GM18505 (cell line): ENCODE measurements at regions not wholly inside any gene's neighbourhood (a gene's known extent, or its start where the extent isn't known, plus 50 kb on each side); places are given as distances from the start of the nearest gene placed in this dataset.

Source experiments
- ATAC-seq: cut with Tn5 transposase; IDR thresholded peaks from one replicate; pipeline ENCODE4 v1.9.1; 2021; ENCODE audit not compliant: unreplicated experiment
- POLR2A ChIP-seq: IDR thresholded peaks from 4 replicates; pipeline ENCODE4 v1.6.1; 2011; ENCODE audit warnings: borderline replicate concordance; ENCODE audit not compliant: insufficient read depth, insufficient read length; ENCODE audit errors: extremely low read depth

GRCh38 chr4:31947101-31947500 is 1226.9 kb downstream of the PCDH7 start:
- TF ChIP-seq POLR2A = no peak
- no peak for ATAC-seq

- no peak for TF ChIP-seq POLR2A
Observed at GRCh38 chr4:31949045-31949444, 1228.9 kb downstream of the PCDH7 start.

DNA sequence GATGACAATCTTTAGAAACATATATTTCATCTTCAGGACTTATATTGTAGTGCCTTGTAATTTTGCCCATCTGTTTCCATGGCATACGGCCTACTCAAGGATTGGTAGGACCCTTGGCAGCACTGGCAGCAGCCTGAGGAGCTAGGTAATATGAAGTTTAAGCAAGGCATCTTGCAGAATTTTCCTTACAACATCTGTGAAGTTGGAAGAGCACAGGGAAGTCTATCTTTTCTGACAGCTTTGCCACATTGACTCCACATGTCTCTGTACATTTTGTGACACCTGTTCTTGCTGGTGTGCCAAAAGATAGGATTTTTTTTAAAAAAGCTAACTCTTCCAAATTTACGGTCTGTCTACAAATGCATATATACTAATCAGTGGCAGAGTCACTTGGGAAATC is 1235.2 kb downstream of the PCDH7 start:
- no peak for ATAC-seq
- TF ChIP-seq POLR2A = no peak

More at GRCh38 chr4:31949045-31949444, 1228.9 kb downstream of the PCDH7 start:
- ATAC-seq = no peak

GRCh38 chr4:31959972-31960371 is 1239.8 kb downstream of the PCDH7 start:
- TF ChIP-seq POLR2A = no peak
- ATAC-seq = no peak

- TF ChIP-seq POLR2A = no peak
- no peak for ATAC-seq
Observed at GRCh38 chr4:31964685-31965084, 1244.5 kb downstream of the PCDH7 start.

GRCh38 chr4:31968842-31969241 is 1248.7 kb downstream of the PCDH7 start:
- no peak for ATAC-seq
- TF ChIP-seq POLR2A = no peak

DNA sequence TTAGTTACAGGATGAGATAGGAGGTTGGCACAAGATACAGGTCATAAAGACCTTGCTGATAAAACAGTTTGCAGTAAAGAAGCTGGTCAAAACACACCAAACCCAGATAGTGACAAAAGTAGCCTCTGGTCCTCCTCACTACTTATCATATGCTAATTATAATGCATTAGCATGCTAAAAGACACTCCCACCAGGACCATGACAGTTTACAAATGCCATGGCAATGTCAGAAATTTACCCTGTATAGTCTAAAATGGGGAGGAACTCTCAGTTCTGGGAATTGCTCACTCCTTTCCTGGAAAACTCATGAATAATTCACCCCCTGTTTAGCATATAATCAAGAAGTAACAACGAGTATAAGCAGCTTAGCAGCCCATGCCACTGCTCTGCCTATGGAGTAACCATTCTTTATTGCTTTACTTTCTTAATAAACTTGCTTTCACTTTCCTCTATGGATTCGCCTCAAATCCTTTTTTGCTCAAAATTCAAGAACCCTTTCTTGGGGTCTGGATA is 1254.4 kb downstream of the PCDH7 start:
- no peak for ATAC-seq
- TF ChIP-seq POLR2A = no peak

GRCh38 chr4:31979988-31980387 is 1259.8 kb downstream of the PCDH7 start:
- no peak for TF ChIP-seq POLR2A
- no peak for ATAC-seq

DNA sequence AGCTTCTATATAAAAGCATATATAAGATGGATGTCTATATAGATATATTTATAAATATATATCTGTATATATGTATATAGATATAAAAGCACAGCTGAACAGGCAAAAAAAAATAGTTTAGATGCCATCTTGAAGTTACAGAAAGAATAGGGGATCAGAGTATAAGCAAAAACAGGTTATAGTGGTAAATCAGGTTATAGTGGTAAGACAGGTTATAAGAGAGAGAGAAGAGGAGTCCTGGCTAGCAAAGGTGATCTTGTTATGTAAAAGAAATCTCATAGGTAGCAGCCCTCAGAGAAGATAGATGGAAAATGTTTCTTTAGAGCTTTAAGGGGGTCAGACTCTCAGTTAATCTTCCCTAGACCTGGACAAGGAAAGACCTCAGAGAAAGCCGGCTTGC is 1263.1 kb downstream of the PCDH7 start:
- no peak for ATAC-seq
- no peak for TF ChIP-seq POLR2A

GRCh38 chr4:31983677-31984076 is 1263.5 kb downstream of the PCDH7 start:
- ATAC-seq = no peak
- no peak for TF ChIP-seq POLR2A

DNA sequence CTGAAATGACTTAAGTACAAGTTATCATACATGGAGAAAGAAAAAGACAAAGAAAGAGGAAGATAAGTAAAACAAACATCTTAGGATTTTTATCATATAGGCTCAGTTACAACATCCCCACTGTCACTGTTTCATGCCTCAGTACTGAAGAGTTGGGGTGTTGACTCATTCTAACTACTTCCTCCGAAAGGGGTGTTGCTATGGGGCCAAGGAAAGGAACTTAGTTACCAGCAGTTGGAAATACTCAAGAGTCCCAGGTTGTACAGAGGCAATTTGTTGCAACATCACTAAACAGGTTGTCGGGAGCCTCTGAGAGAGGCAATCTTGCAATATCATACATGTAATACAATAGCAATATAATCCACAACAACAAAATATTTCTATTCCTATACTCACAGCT is 1264.7 kb downstream of the PCDH7 start:
- no peak for ATAC-seq
- no peak for TF ChIP-seq POLR2A

DNA sequence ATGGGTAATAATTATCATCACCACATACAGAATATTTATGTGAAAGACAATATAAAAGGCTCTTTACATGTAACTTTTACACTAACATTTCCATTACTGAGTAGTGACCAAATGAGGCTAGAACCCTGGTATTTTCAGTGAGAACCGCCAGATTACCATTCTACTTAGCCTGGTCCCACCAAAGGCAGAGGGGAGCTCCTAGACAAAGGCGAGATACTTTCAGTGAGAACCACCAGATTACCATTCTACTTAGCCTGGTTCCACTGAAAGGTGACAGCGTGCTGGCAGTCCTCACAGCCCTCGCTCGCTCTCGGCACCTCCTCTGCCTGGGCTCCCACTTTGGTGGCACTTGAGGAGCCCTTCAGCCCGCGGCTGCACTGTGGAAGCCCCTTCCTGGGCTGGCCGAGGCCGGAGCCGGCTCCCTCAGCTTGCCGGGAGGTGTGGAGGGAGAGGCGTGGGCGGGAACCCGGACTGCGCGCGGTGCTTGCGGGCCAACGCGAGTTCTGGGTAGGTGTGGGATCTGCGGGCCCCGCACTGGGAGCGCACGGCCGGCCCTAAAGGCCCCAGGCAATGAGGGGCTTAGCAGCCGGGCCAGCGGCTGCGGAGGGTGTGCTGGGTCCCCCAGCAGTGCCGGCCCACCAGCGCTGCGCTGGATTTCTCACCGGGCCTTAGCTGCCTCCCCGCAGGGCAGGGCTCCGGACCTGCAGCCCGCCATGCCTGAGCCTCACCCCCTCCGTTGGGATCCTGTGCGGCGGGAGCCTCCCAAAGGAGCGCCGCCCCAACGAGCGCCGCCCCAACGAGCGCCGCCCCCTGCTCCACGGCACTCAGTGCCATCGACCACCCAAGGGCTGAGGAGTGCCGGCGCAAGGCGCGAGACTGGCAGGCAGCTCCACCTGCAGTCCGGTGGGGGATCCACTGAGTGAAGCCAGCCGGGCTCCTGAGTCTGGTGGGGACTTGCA is 1276.1 kb downstream of the PCDH7 start:
- ATAC-seq = no peak

GRCh38 chr4:31998807-31999206 is 1278.6 kb downstream of the PCDH7 start:
- no peak for TF ChIP-seq POLR2A
- no peak for ATAC-seq

More for the DNA sequence above, 1276.1 kb downstream of the PCDH7 start:
- no peak for TF ChIP-seq POLR2A

DNA sequence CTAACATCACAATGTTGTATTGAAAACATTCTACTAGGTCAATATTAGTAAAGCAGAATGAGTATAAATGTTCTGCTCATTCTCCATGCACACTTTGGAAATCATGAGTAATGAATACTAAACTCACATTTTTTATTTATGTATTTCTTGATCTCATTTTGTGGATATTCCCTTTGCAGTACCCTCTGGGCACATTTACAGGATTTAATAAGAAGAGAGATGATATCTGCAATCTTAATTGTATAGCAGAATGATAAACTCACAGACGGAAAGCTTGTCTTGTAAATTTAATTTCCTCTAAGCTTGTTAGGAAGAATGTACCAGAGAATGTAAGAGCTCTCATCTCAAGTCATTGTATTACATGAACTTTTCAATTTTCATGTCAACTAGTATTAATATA is 1279.7 kb downstream of the PCDH7 start:
- no peak for ATAC-seq
- TF ChIP-seq POLR2A = no peak
